ENCODE measurements at regions not wholly inside any gene's neighbourhood (a gene's known extent, or its start where the extent isn't known, plus 50 kb on each side); places are given as distances from the start of the nearest gene placed in this dataset.

- TF ChIP-seq REST (IDR thresholded peaks at IDR 0.05; ENCODE audit: borderline replicate concordance) (no peak), TAF1 (IDR thresholded peaks at IDR 0.05; ENCODE audit: low read depth) (no peak), SMC3 (conservative IDR thresholded peaks at IDR 0.05; ENCODE audit: poor library complexity) (no peak), POLR2AphosphoS5 (IDR thresholded peaks at IDR 0.05) (no peak), MXI1 (conservative IDR thresholded peaks at IDR 0.05; ENCODE audit: poor library complexity, severe bottlenecking) (no peak), EP300 (conservative IDR thresholded peaks at IDR 0.05; ENCODE audit: poor library complexity, severe bottlenecking) (no peak), RAD21 (conservative IDR thresholded peaks at IDR 0.05) (no peak), CTCF (IDR thresholded peaks at IDR 0.05; ENCODE audit: poor library complexity, severe bottlenecking) (no peak), EZH2 (IDR thresholded peaks at IDR 0.05; ENCODE audit: borderline replicate concordance, insufficient read depth, low read length, poor library complexity, severe bottlenecking) (no peak)
- H3F3A ChIP-seq (ENCODE audit: insufficient read depth, low read length, poor library complexity, severe bottlenecking), result no peaks in the 10 kb centered on the region
- no peak overlapping the region for H3K4me3 ChIP-seq (ENCODE audit: low read length)
- no peak overlapping the region for H3K9ac ChIP-seq (ENCODE audit: low read length)
- no peaks in the 10 kb centered on the region for H3K9me3 ChIP-seq (ENCODE audit: low read length)
- no peaks in the 10 kb centered on the region for H3K9me2 ChIP-seq (ENCODE audit: insufficient read depth, low read length)
- no peaks in the 10 kb centered on the region for H4K20me1 ChIP-seq (ENCODE audit: insufficient read depth)
- H3K36me3 ChIP-seq (ENCODE audit: insufficient read depth, low read length), result no peaks in the 10 kb centered on the region
- H3K27ac ChIP-seq (ENCODE audit: low read length), result no peak overlapping the region
- H3K4me2 ChIP-seq (ENCODE audit: low read length), result no peak overlapping the region
- H3K27me3 ChIP-seq (ENCODE audit: insufficient read depth, low read depth, low read length), result no peaks in the 10 kb centered on the region
- no peaks in the 10 kb centered on the region for H3K79me2 ChIP-seq (replicated peaks; ENCODE audit: insufficient read depth, low read length)
- H2AFZ ChIP-seq (ENCODE audit: low read depth, low read length), result no peak overlapping the region
These were observed 211.1 kb upstream of the TBX3 start for GRCh38 chr12:114895081-114895480.

DNA sequence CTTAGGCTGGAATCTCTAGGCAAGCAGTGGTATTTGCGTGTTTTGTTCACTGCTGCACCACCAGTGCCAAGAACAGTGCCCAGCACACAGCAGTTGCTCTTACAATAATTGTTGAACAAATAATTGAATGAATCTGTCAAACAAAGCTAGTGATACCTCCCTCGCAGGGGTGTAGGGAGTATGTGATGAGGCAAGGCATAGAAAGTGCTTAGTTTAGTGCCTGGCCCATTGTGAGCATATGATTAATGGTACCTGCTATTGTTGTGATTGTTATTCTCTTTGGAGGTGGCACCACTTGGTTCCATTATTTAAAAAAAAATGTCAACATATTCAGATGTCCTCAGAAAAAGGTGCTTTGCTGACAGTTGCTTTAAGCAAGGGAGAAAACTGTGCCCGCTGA lies 210.1 kb upstream of the TBX3 start:
- H3K9ac ChIP-seq (ENCODE audit: low read length), result no peak overlapping the region
- no peaks in the 10 kb centered on the region for H3K36me3 ChIP-seq (ENCODE audit: insufficient read depth, low read length)
- no peaks in the 10 kb centered on the region for H3K9me3 ChIP-seq (ENCODE audit: low read length)
- H3K4me2 ChIP-seq (ENCODE audit: low read length), result no peak overlapping the region
- no peaks in the 10 kb centered on the region for H4K20me1 ChIP-seq (ENCODE audit: insufficient read depth)
- H3K9me2 ChIP-seq (ENCODE audit: insufficient read depth, low read length), result no peaks in the 10 kb centered on the region
- H3K27ac ChIP-seq (ENCODE audit: low read length), result no peak overlapping the region
- H2AFZ ChIP-seq (ENCODE audit: low read depth, low read length), result no peak overlapping the region
- H3F3A ChIP-seq (ENCODE audit: insufficient read depth, low read length, poor library complexity, severe bottlenecking), result no peaks in the 10 kb centered on the region
- TF ChIP-seq MXI1 (conservative IDR thresholded peaks at IDR 0.05; ENCODE audit: poor library complexity, severe bottlenecking) (no peak), RAD21 (conservative IDR thresholded peaks at IDR 0.05) (no peak), REST (IDR thresholded peaks at IDR 0.05; ENCODE audit: borderline replicate concordance) (no peak), TAF1 (IDR thresholded peaks at IDR 0.05; ENCODE audit: low read depth) (no peak), EP300 (conservative IDR thresholded peaks at IDR 0.05; ENCODE audit: poor library complexity, severe bottlenecking) (no peak)
- no peak overlapping the region for H3K4me3 ChIP-seq (ENCODE audit: low read length)
- H3K27me3 ChIP-seq (ENCODE audit: insufficient read depth, low read depth, low read length), result no peaks in the 10 kb centered on the region
- no peaks in the 10 kb centered on the region for H3K79me2 ChIP-seq (replicated peaks; ENCODE audit: insufficient read depth, low read length)
